Tibial artery (tissue), 4 donors: ENCODE measurements at regions not wholly inside any gene's neighbourhood (a gene's known extent, or its start where the extent isn't known, plus 50 kb on each side); places are given as distances from the start of the nearest gene placed in this dataset.
"Not testable (repeated sequence)": the region's sequence is repeated elsewhere in the genome, so short reads cannot be mapped to it uniquely, and the experiment has no call there.

Experiments used
- DNase-seq, 2 donors: peaks; one replicate each; pipeline ENCODE4 v3.0.0-alpha.2; 2019
- H3K27ac ChIP-seq, 2 donors: fragments of 200-600 bp; sonication (generic) in 1 of 2; 1 replicate in 1 of 2; 2 replicates in 1 of 2; pipeline ENCODE4 v1.5.1; 2018 to 2019; ENCODE audit warnings: mild to moderate bottlenecking in 1 of 2
- H3K27me3 ChIP-seq, 2 donors: fragments of 200-600 bp; sonication (generic) in 1 of 2; one replicate each; pipeline versions ENCODE4 v1.5.1 to v1.6.0; 2016 to 2019
- H3K36me3 ChIP-seq, 3 donors: fragments of 200-600 bp; sonication (generic) in 2 of 3; one replicate each; pipeline ENCODE4 v1.5.1; 2016 to 2019; ENCODE audit warnings: mild to moderate bottlenecking in 2 of 3
- H3K4me1 ChIP-seq, 4 donors: fragments of 200-600 bp; sonication (generic) in 2 of 4; 1 replicate in 3 of 4; 2 replicates in 1 of 4; pipeline ENCODE4 v1.5.1; 2016 to 2019
- H3K4me3 ChIP-seq, 2 donors: fragments of 200-600 bp; sonication (generic) in 1 of 2; 1 replicate in 1 of 2; 2 replicates in 1 of 2; pipeline ENCODE4 v1.5.1; 2018 to 2019; ENCODE audit warnings: mild to moderate bottlenecking in 2 of 2
- H3K9me3 ChIP-seq, 3 donors: fragments of 200-600 bp; sonication (generic) in 1 of 3; one replicate each; pipeline ENCODE4 v1.5.1; 2016 to 2019
- CTCF ChIP-seq, 2 experiments: fragments of 200-600 bp in 1 of 2; fragments of 450-650 bp in 1 of 2; IDR thresholded peaks; one replicate each; pipeline ENCODE4 v1.5.1; 2017 to 2019; ENCODE audit warnings: antibody characterized with exemption in 2 of 2, mild to moderate bottlenecking in 1 of 2, moderate library complexity in 1 of 2
- intact Hi-C: fragments of 100-400 bp; cut with DNase I; formaldehyde crosslinking; loops from one replicate; pipeline ENCODE4 v1.15.0; 2023; ENCODE audit warnings: low total_unique reads

- Histone ChIP-seq H3K4me1 (no peaks in the 10 kb centered on the region), H3K27ac (no peak overlapping the region), H3K4me3 (no peak overlapping the region), H3K9me3 (no peaks in the 10 kb centered on the region), H3K36me3 (no peaks in the 10 kb centered on the region), H3K27me3 (no peaks in the 10 kb centered on the region)
- TF ChIP-seq CTCF (IDR thresholded peaks at IDR 0.05): no peak
- intact Hi-C loops: no loop called here
- no peak for DNase-seq
These were observed 266.8 kb upstream of the CRBN start for GRCh38 chr3:3446251-3446650.

DNA sequence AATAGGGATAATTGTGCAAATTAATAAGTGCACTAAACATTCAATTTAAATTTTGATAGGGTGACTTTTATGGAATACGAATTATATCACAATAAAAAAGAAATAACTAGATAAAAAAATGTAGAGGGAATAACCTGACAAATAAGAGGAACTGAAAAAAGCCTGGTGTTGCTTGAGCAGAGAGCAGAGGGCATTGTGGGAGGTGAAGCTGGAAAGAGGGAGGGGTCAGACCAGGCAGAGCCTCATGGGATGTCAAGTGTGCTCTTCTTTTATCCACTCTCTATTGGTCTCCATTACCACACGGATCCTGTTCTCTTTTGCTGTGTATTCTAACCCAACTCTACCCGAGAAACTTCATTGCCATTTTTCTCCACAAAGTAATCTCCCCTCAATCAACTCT lies 264.0 kb upstream of the CRBN start:
- no peaks in the 10 kb centered on the region for H3K9me3 ChIP-seq
- H3K27ac ChIP-seq: no peak overlapping the region
- intact Hi-C loops: no loop called here
- DNase-seq: no peak
- H3K27me3 ChIP-seq: no peaks in the 10 kb centered on the region
- H3K4me3 ChIP-seq: no peak overlapping the region
- H3K36me3 ChIP-seq: no peaks in the 10 kb centered on the region
- TF ChIP-seq CTCF (IDR thresholded peaks at IDR 0.05): no peak
- H3K4me1 ChIP-seq: no peaks in the 10 kb centered on the region

GRCh38 chr3:3433711-3434110 lies 254.2 kb upstream of the CRBN start:
- H3K9me3 ChIP-seq: no peaks in the 10 kb centered on the region
- intact Hi-C loops: no loop called here

DNA sequence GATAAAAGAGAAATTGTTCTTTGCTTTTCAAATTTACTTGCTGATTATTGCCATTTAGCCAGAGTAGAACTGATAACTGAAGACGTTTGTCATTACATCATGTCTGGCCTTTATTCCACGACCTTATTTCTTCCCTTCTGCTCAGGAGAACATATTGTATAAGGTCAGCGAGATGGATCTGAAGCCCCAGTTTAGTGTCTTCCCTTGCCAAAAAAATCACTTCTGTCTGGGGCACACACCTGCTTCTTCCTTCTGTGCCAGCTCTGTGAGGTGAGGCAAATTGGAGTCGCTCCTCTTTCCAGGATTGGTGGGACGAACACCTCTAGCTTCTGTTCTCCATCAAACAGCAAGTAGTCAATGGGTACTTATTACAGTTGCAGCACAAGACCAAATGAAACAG lies 250.3 kb upstream of the CRBN start:
- no peak for TF ChIP-seq CTCF (IDR thresholded peaks at IDR 0.05)
- Histone ChIP-seq H3K27ac (no peak overlapping the region), H3K9me3 (no peaks in the 10 kb centered on the region), H3K4me3 (no peak overlapping the region), H3K4me1 (no peaks in the 10 kb centered on the region), H3K36me3 (no peaks in the 10 kb centered on the region), H3K27me3 (no peaks in the 10 kb centered on the region)
- intact Hi-C loops: no loop called here
- DNase-seq: no peak

More at GRCh38 chr3:3433711-3434110, 254.2 kb upstream of the CRBN start:
- Histone ChIP-seq H3K27ac (no peak overlapping the region), H3K27me3 (no peaks in the 10 kb centered on the region), H3K4me3 (no peak overlapping the region), H3K4me1 (no peaks in the 10 kb centered on the region), H3K36me3 (no peaks in the 10 kb centered on the region)
- no peak for TF ChIP-seq CTCF (IDR thresholded peaks at IDR 0.05)
- DNase-seq: no peak

DNA sequence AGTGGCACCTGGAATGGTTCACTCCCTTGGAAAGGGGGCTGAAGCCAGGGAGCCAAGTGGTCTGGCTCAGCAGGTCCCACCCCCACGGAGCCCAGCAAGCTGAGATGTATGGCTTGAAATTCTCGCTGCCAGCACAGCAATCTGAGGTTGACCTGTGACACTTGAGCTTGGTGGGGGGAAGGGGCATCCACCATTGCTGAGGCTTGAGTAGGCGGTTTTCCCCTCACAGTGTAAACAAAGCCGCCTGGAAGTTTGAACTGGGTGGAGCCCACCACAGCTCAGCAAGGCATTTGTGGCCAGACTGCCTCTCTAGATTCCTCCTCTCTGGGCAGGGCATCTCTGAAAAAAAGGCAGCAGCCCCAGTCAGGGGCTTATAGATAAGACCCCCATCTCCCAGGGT lies 228.2 kb upstream of the CRBN start:
- intact Hi-C loops: not testable (repeated sequence)

GRCh38 chr3:3405131-3405530 lies 225.6 kb upstream of the CRBN start:
- intact Hi-C loops: no loop called here
- no peaks in the 10 kb centered on the region for H3K36me3 ChIP-seq
- H3K9me3 ChIP-seq: peaks cover 0 to 20% (median 5%) of the 10 kb centered on the region in 3 donors
- no peaks in the 10 kb centered on the region for H3K27me3 ChIP-seq
- H3K4me3 ChIP-seq: no peak overlapping the region
- no peak overlapping the region for H3K27ac ChIP-seq
- DNase-seq: no peak
- no peaks in the 10 kb centered on the region for H3K4me1 ChIP-seq
- no peak for TF ChIP-seq CTCF (IDR thresholded peaks at IDR 0.05)

More for the DNA sequence above, 228.2 kb upstream of the CRBN start:
- H3K9me3 ChIP-seq: peaks cover 0 to 11% (median 0%) of the 10 kb centered on the region in 3 donors
- not testable (repeated sequence) for H3K27me3 ChIP-seq, H3K4me3 ChIP-seq, H3K27ac ChIP-seq, H3K36me3 ChIP-seq, DNase-seq, H3K4me1 ChIP-seq
